Fibroblast of lung (primary cell): ENCODE measurements at regions not wholly inside any gene's neighbourhood (a gene's known extent, or its start where the extent isn't known, plus 50 kb on each side); places are given as distances from the start of the nearest gene placed in this dataset.

Experiments
- DNase-seq, 2 donors: peaks; one replicate each; pipeline versions ENCODE4 v3.0.0 to v3.0.0-alpha.2; 2010; ENCODE audit warnings: low read depth in 2 of 2
- H2AFZ ChIP-seq: 2 replicates; pipeline ENCODE4 v1.5.1; 2012; ENCODE audit warnings: low read length, control low read depth, inconsistent platforms
- H3K27ac ChIP-seq: 2 replicates; pipeline ENCODE4 v1.5.1; 2011; ENCODE audit warnings: low read length, control low read depth; ENCODE audit not compliant: insufficient read depth
- H3K27me3 ChIP-seq: 2 replicates; pipeline ENCODE4 v1.5.1; 2011; ENCODE audit warnings: mild to moderate bottlenecking, low read length; ENCODE audit not compliant: control insufficient read depth, insufficient read depth
- H3K36me3 ChIP-seq: 2 replicates; pipeline ENCODE4 v1.5.1; 2011; ENCODE audit warnings: low read length; ENCODE audit not compliant: control insufficient read depth, insufficient read depth
- H3K4me1 ChIP-seq: 2 replicates; pipeline ENCODE4 v1.5.1; 2011; ENCODE audit warnings: low read length; ENCODE audit not compliant: control insufficient read depth, insufficient read depth; ENCODE audit errors: extremely low read depth
- H3K4me2 ChIP-seq: 2 replicates; pipeline ENCODE4 v1.5.1; 2011; ENCODE audit warnings: low read length, control low read depth; ENCODE audit not compliant: insufficient read depth; ENCODE audit errors: extremely low read depth
- H3K4me3 ChIP-seq, 4 experiments: fragments of 200-600 bp in 1 of 4; sonication (generic) in 1 of 4; replicated peaks in 1 of 4; 2 replicates each; pipeline ENCODE4 v1.5.1; 2011 to 2016; ENCODE audit warnings: low read length in 4 of 4, low read depth in 3 of 4, mild to moderate bottlenecking in 3 of 4, control low read depth in 2 of 4, inconsistent platforms in 1 of 4, mixed read lengths in 1 of 4; ENCODE audit not compliant: insufficient read depth in 1 of 4; ENCODE audit errors: control extremely low read depth in 1 of 4
- H3K79me2 ChIP-seq: 2 replicates; pipeline ENCODE4 v1.5.1; 2012; ENCODE audit warnings: mild to moderate bottlenecking, low read length, inconsistent platforms; ENCODE audit not compliant: control insufficient read depth, insufficient read depth
- H3K9ac ChIP-seq: 2 replicates; pipeline ENCODE4 v1.5.1; 2011; ENCODE audit warnings: mild to moderate bottlenecking, low read length, control low read depth; ENCODE audit not compliant: insufficient read depth
- H3K9me3 ChIP-seq: 2 replicates; pipeline ENCODE4 v1.5.1; 2012; ENCODE audit warnings: low read depth, low read length; ENCODE audit not compliant: control insufficient read depth, insufficient read depth
- H4K20me1 ChIP-seq: 2 replicates; pipeline ENCODE4 v1.5.1; 2011; ENCODE audit warnings: low read length; ENCODE audit not compliant: control insufficient read depth, insufficient read depth; ENCODE audit errors: extremely low read depth
- EZH2 ChIP-seq: IDR thresholded peaks from 2 replicates; pipeline ENCODE4 v1.5.1; 2012; ENCODE audit warnings: low read length, control low read depth, mild to moderate bottlenecking; ENCODE audit errors: missing control alignments
- TF ChIP-seq, protein P1 (sequence below), 2 donors: IDR thresholded peaks in 1 of 2; conservative IDR thresholded peaks in 1 of 2; 1 replicate in 1 of 2; 2 replicates in 1 of 2; pipeline ENCODE4 v1.5.1; 2011 to 2012; ENCODE audit warnings: low read length in 2 of 2, control low read depth in 1 of 2, inconsistent platforms in 1 of 2, low read depth in 1 of 2, mild to moderate bottlenecking in 1 of 2

- Histone ChIP-seq H3K4me2 (no peak overlapping the region), H3K36me3 (no peaks in the 10 kb centered on the region), H3K9me3 (no peaks in the 10 kb centered on the region), H3K27ac (no peak overlapping the region), H4K20me1 (no peaks in the 10 kb centered on the region), H3K4me3 (no peak overlapping the region), H3K27me3 (no peaks in the 10 kb centered on the region), H3K9ac (no peak overlapping the region), H3K4me1 (no peaks in the 10 kb centered on the region), H3K79me2 (no peaks in the 10 kb centered on the region), H2AFZ (no peak overlapping the region)
- TF ChIP-seq, protein P1, sequence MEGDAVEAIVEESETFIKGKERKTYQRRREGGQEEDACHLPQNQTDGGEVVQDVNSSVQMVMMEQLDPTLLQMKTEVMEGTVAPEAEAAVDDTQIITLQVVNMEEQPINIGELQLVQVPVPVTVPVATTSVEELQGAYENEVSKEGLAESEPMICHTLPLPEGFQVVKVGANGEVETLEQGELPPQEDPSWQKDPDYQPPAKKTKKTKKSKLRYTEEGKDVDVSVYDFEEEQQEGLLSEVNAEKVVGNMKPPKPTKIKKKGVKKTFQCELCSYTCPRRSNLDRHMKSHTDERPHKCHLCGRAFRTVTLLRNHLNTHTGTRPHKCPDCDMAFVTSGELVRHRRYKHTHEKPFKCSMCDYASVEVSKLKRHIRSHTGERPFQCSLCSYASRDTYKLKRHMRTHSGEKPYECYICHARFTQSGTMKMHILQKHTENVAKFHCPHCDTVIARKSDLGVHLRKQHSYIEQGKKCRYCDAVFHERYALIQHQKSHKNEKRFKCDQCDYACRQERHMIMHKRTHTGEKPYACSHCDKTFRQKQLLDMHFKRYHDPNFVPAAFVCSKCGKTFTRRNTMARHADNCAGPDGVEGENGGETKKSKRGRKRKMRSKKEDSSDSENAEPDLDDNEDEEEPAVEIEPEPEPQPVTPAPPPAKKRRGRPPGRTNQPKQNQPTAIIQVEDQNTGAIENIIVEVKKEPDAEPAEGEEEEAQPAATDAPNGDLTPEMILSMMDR (conservative IDR thresholded peaks at IDR 0.05 in 1 of 2, IDR thresholded peaks at IDR 0.05 in 1 of 2; ENCODE audit: low read depth in 1 of 2, low read length in 2 of 2), result no peak
- TF ChIP-seq EZH2, result no peak
- DNase-seq, result peak in 1 of 2 donors; percentile 23
These were observed 423.4 kb upstream of the ATP11B start for GRCh38 chr3:182369861-182370260.

DNA sequence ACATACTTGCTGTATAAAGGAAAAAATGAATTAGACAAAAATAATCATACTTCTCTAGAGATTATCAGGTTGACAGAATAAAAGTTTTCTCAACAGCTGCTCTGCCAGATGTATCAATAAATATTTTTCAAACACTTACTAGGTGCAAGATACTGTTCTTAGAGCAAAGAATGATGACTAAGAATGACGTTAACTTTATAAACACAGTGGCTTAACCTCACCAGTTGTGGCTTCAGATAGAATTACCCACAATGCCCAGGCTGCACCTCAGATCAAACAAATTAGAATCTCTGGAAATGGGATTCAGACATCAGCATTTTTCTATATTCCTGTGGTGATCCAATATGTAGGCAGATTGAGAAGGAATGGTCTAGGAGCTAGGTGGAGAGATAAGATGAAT, 422.4 kb upstream of the ATP11B start:
- Histone ChIP-seq H3K9ac (no peak overlapping the region), H3K4me2 (no peak overlapping the region), H3K4me3 (no peak overlapping the region), H4K20me1 (no peaks in the 10 kb centered on the region), H2AFZ (no peak overlapping the region), H3K27ac (no peak overlapping the region), H3K36me3 (no peaks in the 10 kb centered on the region), H3K79me2 (no peaks in the 10 kb centered on the region), H3K9me3 (no peaks in the 10 kb centered on the region), H3K27me3 (no peaks in the 10 kb centered on the region), H3K4me1 (no peaks in the 10 kb centered on the region)
- DNase-seq, result peak in 1 of 2 donors; percentile 86
- TF ChIP-seq EZH2, result no peak
- TF ChIP-seq, protein P1 (conservative IDR thresholded peaks at IDR 0.05 in 1 of 2, IDR thresholded peaks at IDR 0.05 in 1 of 2; ENCODE audit: low read depth in 1 of 2, low read length in 2 of 2), result no peak

DNA sequence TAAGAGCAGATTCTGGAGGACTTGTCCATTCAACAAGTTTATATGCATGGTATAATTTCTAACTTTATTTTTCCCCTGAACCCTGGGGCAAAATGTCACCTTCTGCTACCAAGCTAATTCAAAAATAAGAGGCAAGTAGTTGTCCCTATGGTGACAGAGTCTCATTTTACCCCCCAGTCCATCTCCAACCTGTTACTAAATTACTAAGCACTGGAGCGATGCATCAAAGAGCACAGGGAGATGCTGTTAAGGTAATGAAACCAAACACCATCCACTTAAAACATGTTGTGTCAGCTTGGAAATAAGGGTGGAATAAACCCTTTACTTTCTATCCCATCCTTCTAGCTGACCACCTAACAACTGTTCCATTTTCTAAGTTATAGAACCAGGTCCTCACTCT, 417.4 kb upstream of the ATP11B start:
- no peak for TF ChIP-seq EZH2
- TF ChIP-seq, protein P1 (conservative IDR thresholded peaks at IDR 0.05 in 1 of 2, IDR thresholded peaks at IDR 0.05 in 1 of 2; ENCODE audit: low read depth in 1 of 2, low read length in 2 of 2), result no peak
- no peaks in the 10 kb centered on the region for H3K79me2 ChIP-seq
- H3K27ac ChIP-seq, result no peak overlapping the region
- H3K9me3 ChIP-seq, result no peaks in the 10 kb centered on the region
- no peak overlapping the region for H3K9ac ChIP-seq
- no peaks in the 10 kb centered on the region for H3K27me3 ChIP-seq
- H3K36me3 ChIP-seq, result no peaks in the 10 kb centered on the region
- no peaks in the 10 kb centered on the region for H3K4me1 ChIP-seq
- no peak overlapping the region for H2AFZ ChIP-seq
- H4K20me1 ChIP-seq, result no peaks in the 10 kb centered on the region
- H3K4me3 ChIP-seq, result no peak overlapping the region
- DNase-seq, result no peak
- no peak overlapping the region for H3K4me2 ChIP-seq
